NB4 (cell line): ENCODE measurements at regions not wholly inside any gene's neighbourhood (a gene's known extent, or its start where the extent isn't known, plus 50 kb on each side); places are given as distances from the start of the nearest gene placed in this dataset.

ENCODE experiments used
- MYC ChIP-seq: IDR thresholded peaks from 2 replicates; pipeline ENCODE4 v1.6.1; 2011; ENCODE audit warnings: low read depth, low read length
- TF ChIP-seq, protein P1 (sequence below): IDR thresholded peaks from one replicate; pipeline ENCODE4 v1.5.1; 2012; ENCODE audit warnings: low read depth, low read length

DNA sequence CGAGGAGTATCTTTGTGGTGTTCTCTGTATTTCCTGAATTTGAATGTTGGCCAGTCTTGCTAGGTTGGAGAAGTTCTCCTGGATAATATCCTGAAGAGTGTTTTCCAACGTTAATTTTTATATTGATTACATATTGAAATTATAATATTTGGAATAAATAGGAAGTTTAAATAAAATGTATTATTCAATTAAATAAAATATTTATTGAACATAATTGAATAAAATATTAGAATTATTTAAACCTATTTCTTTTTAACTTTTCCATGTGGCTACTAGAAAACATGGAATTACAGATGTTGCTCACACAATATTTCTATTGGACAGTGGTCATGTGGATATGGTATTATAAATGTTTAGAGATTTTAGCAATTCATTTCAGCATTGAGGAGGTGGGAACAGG is 170.8 kb upstream of the FST start:
- TF ChIP-seq, protein P1, sequence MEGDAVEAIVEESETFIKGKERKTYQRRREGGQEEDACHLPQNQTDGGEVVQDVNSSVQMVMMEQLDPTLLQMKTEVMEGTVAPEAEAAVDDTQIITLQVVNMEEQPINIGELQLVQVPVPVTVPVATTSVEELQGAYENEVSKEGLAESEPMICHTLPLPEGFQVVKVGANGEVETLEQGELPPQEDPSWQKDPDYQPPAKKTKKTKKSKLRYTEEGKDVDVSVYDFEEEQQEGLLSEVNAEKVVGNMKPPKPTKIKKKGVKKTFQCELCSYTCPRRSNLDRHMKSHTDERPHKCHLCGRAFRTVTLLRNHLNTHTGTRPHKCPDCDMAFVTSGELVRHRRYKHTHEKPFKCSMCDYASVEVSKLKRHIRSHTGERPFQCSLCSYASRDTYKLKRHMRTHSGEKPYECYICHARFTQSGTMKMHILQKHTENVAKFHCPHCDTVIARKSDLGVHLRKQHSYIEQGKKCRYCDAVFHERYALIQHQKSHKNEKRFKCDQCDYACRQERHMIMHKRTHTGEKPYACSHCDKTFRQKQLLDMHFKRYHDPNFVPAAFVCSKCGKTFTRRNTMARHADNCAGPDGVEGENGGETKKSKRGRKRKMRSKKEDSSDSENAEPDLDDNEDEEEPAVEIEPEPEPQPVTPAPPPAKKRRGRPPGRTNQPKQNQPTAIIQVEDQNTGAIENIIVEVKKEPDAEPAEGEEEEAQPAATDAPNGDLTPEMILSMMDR, result no peak
- TF ChIP-seq MYC, result no peak
